K562 (cell line): ENCODE measurements at regions not wholly inside any gene's neighbourhood (a gene's known extent, or its start where the extent isn't known, plus 50 kb on each side); places are given as distances from the start of the nearest gene placed in this dataset.

Source experiments
- ATAC-seq: fragments of 200-7000 bp; cut with Tn5 transposase; 3 replicates; pipeline ENCODE4 v1.9.1; 2020; ENCODE audit warnings: moderate library complexity
- BruUV-seq: library from RNA; stranded (reverse); fragments of 400-500 nt; replicated peaks from 2 replicates; lab custom pipeline; 2021; lab: Mats Ljungman, UMichigan
- CTCF ChIA-PET: fragments of 300-600 bp; formaldehyde crosslinking; extraction: SDS; loops from one replicate; lab custom pipeline; 2021; ENCODE audit warnings: low intra/inter-chr PET ratio; lab: Yijun Ruan, JAX
- POLR2A ChIA-PET: fragments of 300-600, 350-650 bp; sonication (Branson Sonifier 250); formaldehyde crosslinking; extraction: SDS; loops from one replicate; lab custom pipeline; 2021; ENCODE audit warnings: antibody characterized with exemption, inconsistent platforms; lab: Yijun Ruan, JAX
- DNase-seq, 4 experiments: peaks; one replicate each; pipeline versions ENCODE4 v3.0.0 to v3.0.0-alpha.2; 2011 to 2018; ENCODE audit warnings: low spot score in 3 of 4, mixed read lengths in 3 of 4; ENCODE audit errors: extremely low read depth in 1 of 4
- FAIRE-seq: peaks from 2 replicates; lab custom pipeline; 2011; peaks lifted over from hg19 to GRCh38; lab: Jason Lieb, UNC
- H2AFZ ChIP-seq: 2 replicates; pipeline ENCODE4 v1.6.0; 2011; ENCODE audit warnings: low read depth, low read length, control low read depth, inconsistent platforms
- H3K27ac ChIP-seq: fragments of 200-600 bp; 3 replicates; pipeline ENCODE4 v1.8.0; 2011; ENCODE audit warnings: low read depth, mild to moderate bottlenecking, control low read depth, inconsistent platforms, low read length, moderate library complexity, mixed read lengths; ENCODE audit errors: extremely low read depth
- H3K27me3 ChIP-seq, 2 experiments: fragments of 300-600 bp in 1 of 2; 2 replicates in 1 of 2; 3 replicates in 1 of 2; pipeline versions ENCODE4 v1.6.0 to v1.8.0; 2011; ENCODE audit warnings: inconsistent platforms in 2 of 2, low read length in 2 of 2, mild to moderate bottlenecking in 1 of 2, mixed read lengths in 1 of 2, moderate library complexity in 1 of 2; ENCODE audit not compliant: control insufficient read depth in 2 of 2, insufficient read depth in 2 of 2
- H3K36me3 ChIP-seq: fragments of 300-600 bp; 3 replicates; pipeline ENCODE4 v1.8.0; 2011; ENCODE audit warnings: mild to moderate bottlenecking, low read length, inconsistent platforms; ENCODE audit not compliant: control insufficient read depth, insufficient read depth
- H3K4me1 ChIP-seq, 2 experiments: fragments of 200-600 bp in 1 of 2; replicated peaks in 1 of 2; 2 replicates in 1 of 2; 3 replicates in 1 of 2; pipeline versions ENCODE4 v1.5.1 to v1.8.0; 2011; ENCODE audit warnings: inconsistent platforms in 2 of 2, low read length in 2 of 2, mild to moderate bottlenecking in 1 of 2, mixed read lengths in 1 of 2, moderate library complexity in 1 of 2; ENCODE audit not compliant: control insufficient read depth in 2 of 2, insufficient read depth in 2 of 2
- H3K4me2 ChIP-seq: 2 replicates; pipeline ENCODE4 v1.6.1; 2011; ENCODE audit warnings: low read length, control low read depth, inconsistent platforms, mixed read lengths; ENCODE audit not compliant: insufficient read depth
- H3K4me3 ChIP-seq: fragments of 200-600 bp; sonication (generic), shearing (Covaris generic); 2 replicates; pipeline ENCODE4 v1.5.1; 2016; ENCODE audit warnings: control low read depth, inconsistent platforms
- H3K79me2 ChIP-seq: fragments of 200-600 bp; 3 replicates; pipeline ENCODE4 v1.8.0; 2011; ENCODE audit warnings: low read length, inconsistent platforms; ENCODE audit not compliant: control insufficient read depth, insufficient read depth
- H3K9ac ChIP-seq, 2 experiments: 2 replicates each; pipeline versions ENCODE4 v1.6.0 to v1.6.1; 2011; ENCODE audit warnings: low read depth in 2 of 2, low read length in 2 of 2, control low read depth in 1 of 2, inconsistent platforms in 1 of 2, mild to moderate bottlenecking in 1 of 2, mixed read lengths in 1 of 2; ENCODE audit not compliant: insufficient read depth in 1 of 2
- H3K9me1 ChIP-seq: one replicate; pipeline ENCODE4 v1.6.0; 2011; ENCODE audit warnings: inconsistent platforms, mild to moderate bottlenecking, low read length, moderate library complexity; ENCODE audit not compliant: control insufficient read depth, insufficient read depth
- H3K9me3 ChIP-seq: replicated peaks from 2 replicates; pipeline ENCODE4 v1.5.1; 2011; ENCODE audit warnings: low read depth, low read length, inconsistent platforms; ENCODE audit not compliant: control insufficient read depth, insufficient read depth
- H4K20me1 ChIP-seq: replicated peaks from 2 replicates; pipeline ENCODE4 v1.6.1; 2011; ENCODE audit warnings: low read length, inconsistent platforms, mixed read lengths; ENCODE audit not compliant: control insufficient read depth, insufficient read depth
- CBFA2T3 ChIP-seq: fragments of 450-650 bp; IDR thresholded peaks from 2 replicates; pipeline ENCODE4 v1.6.1; 2017
- ZNF444 ChIP-seq: fragments of 250-450 bp; sonication (Bioruptor Pico); IDR thresholded peaks from 2 replicates; pipeline ENCODE4 v1.4.0; 2020; ENCODE audit warnings: mild to moderate bottlenecking, moderate library complexity
- ZNF699 ChIP-seq: fragments of 250-450 bp; sonication (Bioruptor Pico); IDR thresholded peaks from 2 replicates; pipeline ENCODE4 v1.8.0; 2021; ENCODE audit warnings: mild to moderate bottlenecking, moderate library complexity; ENCODE audit not compliant: insufficient replicate concordance
- WGBS: fragments of 100-300 bp; shearing (Covaris generic); methylation state at CpG from one replicate; pipeline ENCODE4 v1.1.6; 2016; ENCODE audit warnings: low coverage, mixed read lengths; ENCODE audit not compliant: insufficient coverage; ENCODE audit errors: missing lambda C conversion rate; 5-methylcytosine and 5-hydroxymethylcytosine counted together
- in situ Hi-C: fragments of 300-500 bp; cut with MboI; formaldehyde crosslinking; loops from 4 replicates; pipeline ENCODE4 v1.15.0; 2018; ENCODE audit warnings: inconsistent platforms, mixed read lengths
- intact Hi-C: fragments of 100-400 bp; cut with micrococcal nuclease; formaldehyde crosslinking; loops from 2 replicates; pipeline ENCODE4 v1.14.2; 2022

DNA sequence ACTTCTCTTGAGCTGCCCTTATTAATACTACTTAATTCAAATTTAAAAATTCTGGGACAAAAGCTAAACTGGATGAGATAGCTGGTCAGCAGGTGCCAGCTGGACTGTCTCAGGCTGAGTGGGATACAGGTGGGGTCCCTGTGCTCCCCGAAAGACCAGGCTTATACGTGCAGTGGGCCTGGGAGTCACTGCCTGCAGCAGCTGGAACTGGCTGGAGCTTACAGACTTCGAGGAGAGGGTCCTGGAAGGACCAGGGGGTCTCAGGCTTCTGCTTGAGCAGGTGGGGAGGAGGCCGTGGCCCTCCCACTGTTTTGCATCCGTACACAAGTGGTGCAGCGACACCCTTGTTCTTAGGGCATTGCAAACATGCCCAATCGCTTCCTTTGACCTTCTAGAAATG lies 203.7 kb downstream of the GLRX3 start:
- TF ChIP-seq ZNF444 (CRISPR knock-in tag) (no peak), ZNF699 (CRISPR knock-in tag) (no peak)
- no peak overlapping the region for H3K9ac ChIP-seq
- 0% methylated on average over 7 of the region's 7 CpGs for WGBS
- no peaks in the 10 kb centered on the region for H3K9me1 ChIP-seq
- ChIA-PET CTCF (no interaction called here), POLR2A (interaction anchor here (0.6 kb wide), 1 partner anchor 198 kb away, joined by 3 read pairs; no protein-coding TSS in a partner anchor)
- H3K4me1 ChIP-seq: no peaks in the 10 kb centered on the region
- DNase-seq: no peak
- H3K36me3 ChIP-seq: no peaks in the 10 kb centered on the region
- peaks cover 0 to 10% of the 10 kb centered on the region in 2 experiments; a peak in 1 of 5 replicates for H3K27me3 ChIP-seq
- no peak for FAIRE-seq
- H3K9me3 ChIP-seq: no peaks in the 10 kb centered on the region
- H3K27ac ChIP-seq: no peak overlapping the region
- no peak overlapping the region for H2AFZ ChIP-seq
- no peak overlapping the region for H3K4me2 ChIP-seq
- intact Hi-C loops (no loop called here), in situ Hi-C loops (no loop called here)
- no peak overlapping the region for H3K4me3 ChIP-seq
- H3K79me2 ChIP-seq: no peaks in the 10 kb centered on the region
- BruUV-seq: no TSS peak
- ATAC-seq: no peak
- no peaks in the 10 kb centered on the region for H4K20me1 ChIP-seq

GRCh38 chr10:130340816-130341215 lies 204.6 kb downstream of the GLRX3 start:
- no peak for FAIRE-seq
- POLR2A ChIA-PET: no interaction called here
- Histone ChIP-seq H3K79me2 (no peaks in the 10 kb centered on the region), H3K36me3 (no peaks in the 10 kb centered on the region), H3K27me3 (peaks cover 0 to 2% of the 10 kb centered on the region in 2 experiments; a peak in 1 of 5 replicates), H3K9me1 (no peaks in the 10 kb centered on the region), H3K4me2 (no peak overlapping the region), H4K20me1 (no peaks in the 10 kb centered on the region), H3K4me1 (no peaks in the 10 kb centered on the region), H3K9ac (no peak overlapping the region), H3K9me3 (no peaks in the 10 kb centered on the region), H3K27ac (no peak overlapping the region), H3K4me3 (no peak overlapping the region), H2AFZ (no peak overlapping the region)
- no TSS peak for BruUV-seq
- 0% methylated on average over 3 of the region's 5 CpGs for WGBS
- no peak for ATAC-seq
- intact Hi-C loops: no loop called here
- no peak for DNase-seq
- in situ Hi-C loops: no loop called here
- CTCF ChIA-PET: no interaction called here
- TF ChIP-seq CBFA2T3: no peak
